ENCODE measurements at regions not wholly inside any gene's neighbourhood (a gene's known extent, or its start where the extent isn't known, plus 50 kb on each side); places are given as distances from the start of the nearest gene placed in this dataset.

- no peak overlapping the region for H3K4me3 ChIP-seq (ENCODE audit: low read depth, low read length, poor library complexity, severe bottlenecking)
- H3K9me3 ChIP-seq (ENCODE audit: low read length), result no peaks in the 10 kb centered on the region
- ChIA-PET CTCF (ENCODE audit: unreplicated experiment) (no interaction called here), POLR2A (interaction anchor here (0.6 to 1.0 kb wide), 3 partner anchors 9 to 702 kb away, joined by 3 to 4 read pairs (median 3); no protein-coding TSS in a partner anchor)
- no peak overlapping the region for H3K27ac ChIP-seq (ENCODE audit: low read depth, low read length, poor library complexity, severe bottlenecking)
- no TSS peak for BruUV-seq (replicated peaks)
- no peaks in the 10 kb centered on the region for H3K4me1 ChIP-seq (ENCODE audit: insufficient read depth, low read length, poor library complexity, severe bottlenecking)
- H4K20me1 ChIP-seq (ENCODE audit: insufficient read depth, low read length), result no peaks in the 10 kb centered on the region
- no peak overlapping the region for H2AFZ ChIP-seq (ENCODE audit: low read length)
- H3K36me3 ChIP-seq (ENCODE audit: insufficient read depth, low read length), result no peaks in the 10 kb centered on the region
- no peak overlapping the region for H3K4me2 ChIP-seq (ENCODE audit: low read length)
- DNase-seq (ENCODE audit: low spot score), result no peak
- no peaks in the 10 kb centered on the region for H3K79me2 ChIP-seq (ENCODE audit: insufficient read depth, low read depth, low read length)
- TF ChIP-seq CTCF (conservative IDR thresholded peaks at IDR 0.05; ENCODE audit: low read length), result no peak
- no peak for TF ChIP-seq EZH2phosphoT487 (IDR thresholded peaks at IDR 0.05; ENCODE audit: borderline replicate concordance, low read depth, low read length)
- H3K9me2 ChIP-seq (ENCODE audit: insufficient read depth, low read length), result 0 out of 2 replicates have a peak, but pooled peaks cover 3% of the 10 kb centered on the region
- intact Hi-C loops (cut with micrococcal nuclease; ENCODE audit: unreplicated experiment), result no loop called here
Observed at GRCh38 chr12:69085852-69086251, 152.9 kb upstream of the CPM start.

DNA sequence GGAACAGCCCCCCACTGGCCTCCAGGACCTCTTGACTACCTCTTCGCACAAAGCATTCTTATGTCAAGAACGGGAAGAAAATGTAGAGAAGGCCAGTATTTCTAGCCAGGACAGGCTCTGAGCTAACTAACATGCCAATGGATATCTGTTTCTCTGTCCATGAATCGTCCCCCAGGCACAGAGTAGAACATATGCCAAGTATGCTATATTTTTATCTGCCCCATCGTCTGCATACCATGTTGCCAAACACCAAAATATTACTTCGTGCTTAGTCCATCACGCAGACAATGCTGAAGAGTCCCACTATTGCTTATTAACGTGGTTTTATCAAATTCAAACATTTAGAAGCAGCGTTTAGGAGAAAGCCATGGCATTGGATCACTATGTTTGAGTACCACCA lies 151.4 kb upstream of the CPSF6 start:
- H3K4me2 ChIP-seq (ENCODE audit: low read length), result no peak overlapping the region
- CTCF ChIA-PET (ENCODE audit: unreplicated experiment), result no interaction called here
- TF ChIP-seq EZH2phosphoT487 (IDR thresholded peaks at IDR 0.05; ENCODE audit: borderline replicate concordance, low read depth, low read length), result no peak
- TF ChIP-seq CTCF (conservative IDR thresholded peaks at IDR 0.05; ENCODE audit: low read length), result no peak

GRCh38 chr12:69090722-69091121 lies 148.6 kb upstream of the CPSF6 start:
- BruUV-seq (replicated peaks), result no TSS peak

More for the DNA sequence above, 151.4 kb upstream of the CPSF6 start:
- no peak overlapping the region for H3K4me3 ChIP-seq (ENCODE audit: low read depth, low read length, poor library complexity, severe bottlenecking)
- H3K4me1 ChIP-seq (ENCODE audit: insufficient read depth, low read length, poor library complexity, severe bottlenecking), result no peaks in the 10 kb centered on the region
- POLR2A ChIA-PET, result interaction anchor here (0.5 to 0.6 kb wide), 2 partner anchors 53 to 116 kb away, joined by 3 read pairs; no protein-coding TSS in a partner anchor
- no peaks in the 10 kb centered on the region for H3K9me3 ChIP-seq (ENCODE audit: low read length)
- H3K9me2 ChIP-seq (ENCODE audit: insufficient read depth, low read length), result 0 out of 2 replicates have a peak, but pooled peaks cover 3% of the 10 kb centered on the region
- no TSS peak for BruUV-seq (replicated peaks)
- H2AFZ ChIP-seq (ENCODE audit: low read length), result no peak overlapping the region
- no peak for DNase-seq (ENCODE audit: low spot score)
- no peaks in the 10 kb centered on the region for H4K20me1 ChIP-seq (ENCODE audit: insufficient read depth, low read length)
- no peaks in the 10 kb centered on the region for H3K79me2 ChIP-seq (ENCODE audit: insufficient read depth, low read depth, low read length)
- no peak overlapping the region for H3K27ac ChIP-seq (ENCODE audit: low read depth, low read length, poor library complexity, severe bottlenecking)
- intact Hi-C loops (cut with micrococcal nuclease; ENCODE audit: unreplicated experiment), result no loop called here
- H3K36me3 ChIP-seq (ENCODE audit: insufficient read depth, low read length), result no peaks in the 10 kb centered on the region

More at GRCh38 chr12:69090722-69091121, 148.6 kb upstream of the CPSF6 start:
- TF ChIP-seq CTCF (conservative IDR thresholded peaks at IDR 0.05; ENCODE audit: low read length), result no peak
- no peak for TF ChIP-seq EZH2phosphoT487 (IDR thresholded peaks at IDR 0.05; ENCODE audit: borderline replicate concordance, low read depth, low read length)
- ChIA-PET CTCF (ENCODE audit: unreplicated experiment) (no interaction called here), POLR2A (interaction anchor here (0.9 kb wide), 1 partner anchor 22 kb away, joined by 5 read pairs; no protein-coding TSS in a partner anchor)
- H2AFZ ChIP-seq (ENCODE audit: low read length), result no peak overlapping the region
- intact Hi-C loops (cut with micrococcal nuclease; ENCODE audit: unreplicated experiment), result no loop called here
- no peaks in the 10 kb centered on the region for H3K4me1 ChIP-seq (ENCODE audit: insufficient read depth, low read length, poor library complexity, severe bottlenecking)
- H3K4me2 ChIP-seq (ENCODE audit: low read length), result no peak overlapping the region
- no peak overlapping the region for H3K4me3 ChIP-seq (ENCODE audit: low read depth, low read length, poor library complexity, severe bottlenecking)
- H3K36me3 ChIP-seq (ENCODE audit: insufficient read depth, low read length), result no peaks in the 10 kb centered on the region
- no peaks in the 10 kb centered on the region for H4K20me1 ChIP-seq (ENCODE audit: insufficient read depth, low read length)
- 0 out of 2 replicates have a peak, but pooled peaks cover 3% of the 10 kb centered on the region for H3K9me2 ChIP-seq (ENCODE audit: insufficient read depth, low read length)
- no peaks in the 10 kb centered on the region for H3K79me2 ChIP-seq (ENCODE audit: insufficient read depth, low read depth, low read length)
- H3K27ac ChIP-seq (ENCODE audit: low read depth, low read length, poor library complexity, severe bottlenecking), result no peak overlapping the region
- H3K9me3 ChIP-seq (ENCODE audit: low read length), result no peaks in the 10 kb centered on the region
- DNase-seq (ENCODE audit: low spot score), result no peak
